Cardiac fibroblast (primary cell): ENCODE measurements at regions not wholly inside any gene's neighbourhood (a gene's known extent, or its start where the extent isn't known, plus 50 kb on each side); places are given as distances from the start of the nearest gene placed in this dataset.

ENCODE experiments used
- DNase-seq, 2 donors: peaks; one replicate each; pipeline versions ENCODE4 v3.0.0 to v3.0.0-alpha.2; 2010; ENCODE audit warnings: low read depth in 2 of 2
- H3K4me3 ChIP-seq, 2 donors: replicated peaks in 1 of 2; 1 replicate in 1 of 2; 2 replicates in 1 of 2; pipeline ENCODE4 v1.5.1; 2011; ENCODE audit warnings: low read depth in 2 of 2, low read length in 2 of 2, mild to moderate bottlenecking in 2 of 2, moderate library complexity in 1 of 2
- CTCF ChIP-seq: IDR thresholded peaks from one replicate; pipeline ENCODE4 v1.5.1; 2011; ENCODE audit warnings: low read depth, mild to moderate bottlenecking, low read length, inconsistent platforms

GRCh38 chr22:49323751-49324415, 503.8 kb downstream of the BRD1 start:
- TF ChIP-seq CTCF: no peak
- no peak for DNase-seq
- H3K4me3 ChIP-seq: no peak overlapping the region

- no peak overlapping the region for H3K4me3 ChIP-seq
- no peak for DNase-seq
- TF ChIP-seq CTCF: no peak
Measured at GRCh38 chr22:49322861-49323622, 504.6 kb downstream of the BRD1 start.

- no peak for TF ChIP-seq CTCF
- no peak for DNase-seq
- H3K4me3 ChIP-seq: no peak overlapping the region
Measured at GRCh38 chr22:49322231-49322630, 505.4 kb downstream of the BRD1 start.

GRCh38 chr22:49321477-49322055, 506.1 kb downstream of the BRD1 start:
- TF ChIP-seq CTCF: no peak
- no peak for DNase-seq
- no peak overlapping the region for H3K4me3 ChIP-seq

- no peak for DNase-seq
- TF ChIP-seq CTCF: no peak
- no peak overlapping the region for H3K4me3 ChIP-seq
Measured at GRCh38 chr22:49320714-49321476, 506.8 kb downstream of the BRD1 start.

- TF ChIP-seq CTCF: no peak
- H3K4me3 ChIP-seq: no peak overlapping the region
- no peak for DNase-seq
Measured at GRCh38 chr22:49317369-49317768, 510.3 kb downstream of the BRD1 start.
